ENCODE measurements at regions not wholly inside any gene's neighbourhood (a gene's known extent, or its start where the extent isn't known, plus 50 kb on each side); places are given as distances from the start of the nearest gene placed in this dataset.

- Histone ChIP-seq H3K4me3 (no peak overlapping the region), H3K9ac (no peak overlapping the region), H3F3A (ENCODE audit: low read depth) (no peaks in the 10 kb centered on the region), H3K9me3 (ENCODE audit: low read depth) (no peaks in the 10 kb centered on the region), H3K79me2 (ENCODE audit: low read depth) (no peaks in the 10 kb centered on the region), H3K4me1 (no peaks in the 10 kb centered on the region), H4K20me1 (ENCODE audit: low read depth) (no peaks in the 10 kb centered on the region), H3K4me2 (no peak overlapping the region), H2AFZ (replicated peaks) (no peak overlapping the region), H3K36me3 (no peaks in the 10 kb centered on the region), H3K27me3 (no peaks in the 10 kb centered on the region), H3K27ac (no peak overlapping the region)
- DNase-seq (ENCODE audit: low spot score): no peak
- H3K9me3 Mint-ChIP-seq: no peaks in the 10 kb centered on the region
- TF ChIP-seq EZH2phosphoT487 (IDR thresholded peaks at IDR 0.05) (no peak), EZH2 (IDR thresholded peaks at IDR 0.05) (no peak), CTCF (IDR thresholded peaks at IDR 0.05) (no peak)
- no peaks in the 10 kb centered on the region for H3K36me3 Mint-ChIP-seq
- H3K27me3 Mint-ChIP-seq (ENCODE audit: insufficient read depth, low read depth): no peaks in the 10 kb centered on the region
- no peak overlapping the region for H3K4me3 Mint-ChIP-seq
- peaks cover 8% of the 10 kb centered on the region for H3K4me1 Mint-ChIP-seq
- H3K27ac Mint-ChIP-seq: no peak overlapping the region
Measured at GRCh38 chr7:46547044-46547443, 626.0 kb upstream of the IGFBP3 start.

- Histone ChIP-seq H3K79me2 (ENCODE audit: low read depth) (no peaks in the 10 kb centered on the region), H2AFZ (replicated peaks) (no peak overlapping the region), H3K36me3 (no peaks in the 10 kb centered on the region), H3K9ac (no peak overlapping the region), H3F3A (ENCODE audit: low read depth) (no peaks in the 10 kb centered on the region), H3K4me2 (no peak overlapping the region), H3K27me3 (no peaks in the 10 kb centered on the region), H3K4me1 (no peaks in the 10 kb centered on the region), H4K20me1 (ENCODE audit: low read depth) (no peaks in the 10 kb centered on the region), H3K9me3 (ENCODE audit: low read depth) (no peaks in the 10 kb centered on the region), H3K27ac (no peak overlapping the region), H3K4me3 (no peak overlapping the region)
- no peak overlapping the region for H3K4me3 Mint-ChIP-seq
- no peaks in the 10 kb centered on the region for H3K36me3 Mint-ChIP-seq
- DNase-seq (ENCODE audit: low spot score): no peak
- TF ChIP-seq EZH2 (IDR thresholded peaks at IDR 0.05): no peak
- TF ChIP-seq EZH2phosphoT487 (IDR thresholded peaks at IDR 0.05): no peak
- no peak for TF ChIP-seq CTCF (IDR thresholded peaks at IDR 0.05)
- H3K4me1 Mint-ChIP-seq: peaks cover 7% of the 10 kb centered on the region
- no peaks in the 10 kb centered on the region for H3K9me3 Mint-ChIP-seq
- H3K27ac Mint-ChIP-seq: no peak overlapping the region
- H3K27me3 Mint-ChIP-seq (ENCODE audit: insufficient read depth, low read depth): no peaks in the 10 kb centered on the region
Measured at GRCh38 chr7:46545790-46546189, 624.7 kb upstream of the IGFBP3 start.

GRCh38 chr7:46544396-46545008, 623.4 kb upstream of the IGFBP3 start:
- no peak overlapping the region for H3K4me2 ChIP-seq
- H4K20me1 ChIP-seq (ENCODE audit: low read depth): no peaks in the 10 kb centered on the region
- H3F3A ChIP-seq (ENCODE audit: low read depth): no peaks in the 10 kb centered on the region
- H3K27ac ChIP-seq: no peak overlapping the region
- Mint-ChIP-seq H3K27ac (no peak overlapping the region), H3K36me3 (no peaks in the 10 kb centered on the region), H3K9me3 (no peaks in the 10 kb centered on the region), H3K4me3 (no peak overlapping the region), H3K4me1 (no peaks in the 10 kb centered on the region), H3K27me3 (ENCODE audit: insufficient read depth, low read depth) (no peaks in the 10 kb centered on the region)
- no peaks in the 10 kb centered on the region for H3K36me3 ChIP-seq
- TF ChIP-seq EZH2phosphoT487 (IDR thresholded peaks at IDR 0.05): no peak
- TF ChIP-seq CTCF (IDR thresholded peaks at IDR 0.05): no peak
- TF ChIP-seq EZH2 (IDR thresholded peaks at IDR 0.05): no peak
- no peak for DNase-seq (ENCODE audit: low spot score)
- H3K9me3 ChIP-seq (ENCODE audit: low read depth): no peaks in the 10 kb centered on the region
- H3K79me2 ChIP-seq (ENCODE audit: low read depth): no peaks in the 10 kb centered on the region
- H3K4me3 ChIP-seq: no peak overlapping the region
- no peak overlapping the region for H3K9ac ChIP-seq
- H3K4me1 ChIP-seq: no peaks in the 10 kb centered on the region
- H3K27me3 ChIP-seq: no peaks in the 10 kb centered on the region
- no peak overlapping the region for H2AFZ ChIP-seq (replicated peaks)
